OCI-LY7 (cell line): ENCODE measurements at regions not wholly inside any gene's neighbourhood (a gene's known extent, or its start where the extent isn't known, plus 50 kb on each side); places are given as distances from the start of the nearest gene placed in this dataset.
A peak's percentile ranks its signal among the peaks of the same experiment; 100 is the strongest.

Source experiments
- BruUV-seq: library from RNA; stranded (reverse); fragments of 400-500 nt; replicated peaks from 2 replicates; lab custom pipeline; 2021; lab: Mats Ljungman, UMichigan
- CTCF ChIA-PET: fragments of 300-600 bp; sonication (Branson Sonifier 250); formaldehyde crosslinking; loops from one replicate; lab custom pipeline; 2022; ENCODE audit warnings: antibody characterized with exemption; ENCODE audit not compliant: unreplicated experiment; lab: Charles Lee
- POLR2A ChIA-PET: fragments of 300-600 bp; sonication (Branson Sonifier 250); formaldehyde crosslinking; loops from one replicate; lab custom pipeline; 2022; ENCODE audit warnings: antibody characterized with exemption; lab: Charles Lee
- DNase-seq: peaks from one replicate; pipeline ENCODE4 v3.0.0-alpha.2; 2015; ENCODE audit warnings: low spot score
- H2AFZ ChIP-seq: fragments of 200-600 bp; sonication (generic), shearing (Covaris generic); 2 replicates; pipeline ENCODE4 v1.6.1; 2014; ENCODE audit warnings: mild to moderate bottlenecking, antibody characterized with exemption, low read length, moderate library complexity
- H3K27ac ChIP-seq: fragments of 200-600 bp; sonication (generic); 2 replicates; pipeline ENCODE4 v1.5.1; 2014; ENCODE audit warnings: mixed run types, low read depth, mild to moderate bottlenecking, moderate library complexity, low read length, inconsistent platforms; ENCODE audit not compliant: poor library complexity, severe bottlenecking
- H3K36me3 ChIP-seq: fragments of 200-600 bp; sonication (generic); 2 replicates; pipeline ENCODE4 v1.6.1; 2014; ENCODE audit warnings: mild to moderate bottlenecking, antibody characterized with exemption, low read length, moderate library complexity, mixed read lengths; ENCODE audit not compliant: insufficient read depth
- H3K4me1 ChIP-seq: fragments of 200-600 bp; sonication (generic); 2 replicates; pipeline ENCODE4 v1.5.1; 2014; ENCODE audit warnings: mild to moderate bottlenecking, low read length; ENCODE audit not compliant: insufficient read depth, poor library complexity, severe bottlenecking
- H3K4me2 ChIP-seq: fragments of 200-600 bp; sonication (generic); 2 replicates; pipeline ENCODE4 v1.6.1; 2014; ENCODE audit warnings: mild to moderate bottlenecking, low read length
- H3K4me3 ChIP-seq: fragments of 200-600 bp; sonication (generic); 2 replicates; pipeline ENCODE4 v1.5.1; 2014; ENCODE audit warnings: mild to moderate bottlenecking, low read depth, low read length; ENCODE audit not compliant: poor library complexity, severe bottlenecking
- H3K79me2 ChIP-seq: fragments of 200-600 bp; sonication (generic); 2 replicates; pipeline ENCODE4 v1.6.1; 2016; ENCODE audit warnings: low read depth, mild to moderate bottlenecking, low read length, moderate library complexity, mixed read lengths; ENCODE audit not compliant: insufficient read depth
- H3K9me2 ChIP-seq: fragments of 200-600 bp; sonication (generic); 2 replicates; pipeline ENCODE4 v1.6.1; 2016; ENCODE audit warnings: mild to moderate bottlenecking, low read length, mixed read lengths; ENCODE audit not compliant: insufficient read depth
- H3K9me3 ChIP-seq: fragments of 200-600 bp; sonication (generic); 2 replicates; pipeline ENCODE4 v1.6.1; 2014; ENCODE audit warnings: mild to moderate bottlenecking, mixed run types, low read length, mixed read lengths
- H4K20me1 ChIP-seq: fragments of 200-600 bp; sonication (generic); 2 replicates; pipeline ENCODE4 v1.6.1; 2014; ENCODE audit warnings: mild to moderate bottlenecking, antibody characterized with exemption, low read length, moderate library complexity, mixed read lengths; ENCODE audit not compliant: insufficient read depth
- CTCF ChIP-seq: fragments of 200-600 bp; sonication (generic); conservative IDR thresholded peaks from 2 replicates; pipeline ENCODE4 v1.5.1; 2014; ENCODE audit warnings: mild to moderate bottlenecking, antibody characterized with exemption, low read length, moderate library complexity, mixed read lengths
- EZH2phosphoT487 ChIP-seq: fragments of 200-600 bp; sonication (generic); IDR thresholded peaks from 2 replicates; pipeline ENCODE4 v1.6.1; 2018; ENCODE audit warnings: low read depth, borderline replicate concordance, mild to moderate bottlenecking, mixed run types, antibody characterized with exemption, low read length, moderate library complexity, mixed read lengths
- intact Hi-C: fragments of 100-400 bp; cut with micrococcal nuclease; formaldehyde crosslinking; loops from one replicate; pipeline ENCODE4 v1.10.0; 2022; ENCODE audit not compliant: unreplicated experiment

- peak overlapping the region; percentile 33 for H3K4me2 ChIP-seq
- CTCF ChIA-PET = interaction anchor here (0.7 to 0.9 kb wide), 2 partner anchors 11 to 43 kb away, joined by 3 read pairs; no protein-coding TSS in a partner anchor
- no peaks in the 10 kb centered on the region for H4K20me1 ChIP-seq
- no peak overlapping the region for H3K27ac ChIP-seq
- H3K79me2 ChIP-seq = no peaks in the 10 kb centered on the region
- H3K4me1 ChIP-seq = peaks cover 63% of the 10 kb centered on the region
- intact Hi-C loops = loop anchor here (5.0 kb wide), 2 partner anchors 179 to 254 kb away; no protein-coding TSS in a partner anchor
- H3K4me3 ChIP-seq = no peak overlapping the region
- POLR2A ChIA-PET = interaction anchor here (0.8 to 1.7 kb wide), 9 partner anchors 10 to 423 kb away, joined by 3 to 6 read pairs (median 3); no protein-coding TSS in a partner anchor
- no TSS peak for BruUV-seq
- peak overlapping the region; percentile 65 for H2AFZ ChIP-seq
- H3K36me3 ChIP-seq = peaks cover 24% of the 10 kb centered on the region
- no peaks in the 10 kb centered on the region for H3K9me2 ChIP-seq
- TF ChIP-seq EZH2phosphoT487 (no peak), CTCF (no peak)
- peaks cover 15% of the 10 kb centered on the region for H3K9me3 ChIP-seq
- DNase-seq = no peak
Measured at GRCh38 chr2:39922679-39923405, 143.8 kb upstream of the THUMPD2 start.

DNA sequence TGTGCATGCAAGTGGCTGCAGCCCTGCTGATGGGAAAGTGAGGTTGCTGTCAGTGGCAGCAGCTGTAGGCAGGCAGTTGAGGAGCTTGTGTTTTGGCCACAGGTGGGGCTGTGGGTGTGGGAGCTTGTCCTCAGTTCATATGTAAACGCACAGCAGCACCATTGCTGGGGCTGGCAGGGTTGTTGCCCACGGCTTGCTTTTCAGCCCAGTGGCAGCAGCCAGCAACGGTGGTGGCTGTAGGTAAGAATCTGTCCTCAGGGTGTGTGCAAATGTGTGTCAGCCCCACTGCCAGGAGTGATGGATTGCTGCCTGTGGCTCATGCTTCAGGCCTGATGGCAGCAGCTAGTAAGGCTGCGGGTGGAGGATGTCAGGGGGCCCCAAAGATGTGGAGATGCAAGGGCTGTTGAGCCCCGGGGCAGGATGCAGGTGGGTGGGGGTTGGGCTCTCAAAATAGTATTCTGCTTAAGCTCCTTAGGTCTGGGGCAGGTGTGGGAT is 141.3 kb upstream of the THUMPD2 start:
- peak; percentile 57; the same call in 1 of the 2 replicates for TF ChIP-seq CTCF
- no peak for TF ChIP-seq EZH2phosphoT487
- Histone ChIP-seq H2AFZ (peak overlapping the region; percentile 59; the same call in 1 of the 2 replicates), H3K9me2 (no peaks in the 10 kb centered on the region), H3K4me1 (peaks cover 73% of the 10 kb centered on the region), H3K4me2 (peak overlapping the region; percentile 77), H4K20me1 (no peaks in the 10 kb centered on the region), H3K27ac (peak overlapping the region; percentile 95), H3K79me2 (no peaks in the 10 kb centered on the region), H3K4me3 (peak overlapping the region; percentile 50), H3K36me3 (peaks cover 24% of the 10 kb centered on the region), H3K9me3 (peaks cover 15% of the 10 kb centered on the region)
- intact Hi-C loops = loop anchor here (2.0 to 5.0 kb wide), 6 partner anchors 70 to 324 kb away; no protein-coding TSS in a partner anchor
- POLR2A ChIA-PET = interaction anchor here (0.5 to 1.9 kb wide), 8 partner anchors 10 to 743 kb away, joined by 3 to 5 read pairs (median 4); no protein-coding TSS in a partner anchor
- CTCF ChIA-PET = interaction anchor here (1.0 to 1.7 kb wide), 2 partner anchors 10 to 69 kb away, joined by 3 to 4 read pairs; no protein-coding TSS in a partner anchor
- BruUV-seq = no TSS peak
- peak; percentile 95 for DNase-seq
